ENCODE measurements at regions not wholly inside any gene's neighbourhood (a gene's known extent, or its start where the extent isn't known, plus 50 kb on each side); places are given as distances from the start of the nearest gene placed in this dataset.

- Mint-ChIP-seq H3K27ac (no peak overlapping the region), H3K4me1 (ENCODE audit: low read depth) (no peaks in the 10 kb centered on the region), H3K9me3 (no peaks in the 10 kb centered on the region), H3K27me3 (ENCODE audit: low read depth) (no peaks in the 10 kb centered on the region), H3K4me3 (no peak overlapping the region), H3K36me3 (ENCODE audit: low read depth) (no peaks in the 10 kb centered on the region)
- intact Hi-C loops (cut with micrococcal nuclease) = no loop called here
- DNase-seq = no peak
- CTCF ChIA-PET = no interaction called here
These were observed 113.4 kb upstream of the HMHB1 start for GRCh38 chr5:143698574-143698973.

GRCh38 chr5:143696921-143697320, 115.0 kb upstream of the HMHB1 start:
- intact Hi-C loops (cut with micrococcal nuclease) = no loop called here
- Mint-ChIP-seq H3K36me3 (ENCODE audit: low read depth) (no peaks in the 10 kb centered on the region), H3K27me3 (ENCODE audit: low read depth) (no peaks in the 10 kb centered on the region), H3K4me1 (ENCODE audit: low read depth) (peaks cover 4% of the 10 kb centered on the region), H3K9me3 (no peaks in the 10 kb centered on the region), H3K27ac (no peak overlapping the region), H3K4me3 (no peak overlapping the region)
- no peak for DNase-seq
- CTCF ChIA-PET = interaction anchor here (0.6 to 0.7 kb wide), 2 partner anchors 125 to 1580 kb away, joined by 4 to 5 read pairs; no protein-coding TSS in a partner anchor

- Mint-ChIP-seq H3K36me3 (ENCODE audit: low read depth) (no peaks in the 10 kb centered on the region), H3K27me3 (ENCODE audit: low read depth) (no peaks in the 10 kb centered on the region), H3K4me3 (no peak overlapping the region), H3K9me3 (no peaks in the 10 kb centered on the region), H3K4me1 (ENCODE audit: low read depth) (peaks cover 4% of the 10 kb centered on the region), H3K27ac (no peak overlapping the region)
- CTCF ChIA-PET = no interaction called here
- intact Hi-C loops (cut with micrococcal nuclease) = no loop called here
- no peak for DNase-seq
These were observed 116.0 kb upstream of the HMHB1 start for GRCh38 chr5:143695941-143696340.

- no peak overlapping the region for H3K4me3 Mint-ChIP-seq
- CTCF ChIA-PET = no interaction called here
- H3K36me3 Mint-ChIP-seq (ENCODE audit: low read depth) = no peaks in the 10 kb centered on the region
- H3K27ac Mint-ChIP-seq = no peak overlapping the region
- H3K9me3 Mint-ChIP-seq = peaks cover 4% of the 10 kb centered on the region
- DNase-seq = no peak
- peaks cover 4% of the 10 kb centered on the region for H3K4me1 Mint-ChIP-seq (ENCODE audit: low read depth)
- H3K27me3 Mint-ChIP-seq (ENCODE audit: low read depth) = peaks cover 4% of the 10 kb centered on the region
- intact Hi-C loops (cut with micrococcal nuclease) = no loop called here
These were observed 116.6 kb upstream of the HMHB1 start for GRCh38 chr5:143695244-143695864.

GRCh38 chr5:143694357-143694756, 117.6 kb upstream of the HMHB1 start:
- Mint-ChIP-seq H3K27ac (no peak overlapping the region), H3K36me3 (ENCODE audit: low read depth) (no peaks in the 10 kb centered on the region), H3K4me1 (ENCODE audit: low read depth) (peaks cover 4% of the 10 kb centered on the region), H3K27me3 (ENCODE audit: low read depth) (peaks cover 4% of the 10 kb centered on the region), H3K9me3 (peaks cover 10% of the 10 kb centered on the region), H3K4me3 (no peak overlapping the region)
- DNase-seq = no peak
- intact Hi-C loops (cut with micrococcal nuclease) = no loop called here
- CTCF ChIA-PET = no interaction called here

- intact Hi-C loops (cut with micrococcal nuclease) = no loop called here
- H3K36me3 Mint-ChIP-seq (ENCODE audit: low read depth) = no peaks in the 10 kb centered on the region
- H3K27ac Mint-ChIP-seq = no peak overlapping the region
- H3K27me3 Mint-ChIP-seq (ENCODE audit: low read depth) = peaks cover 4% of the 10 kb centered on the region
- peaks cover 4% of the 10 kb centered on the region for H3K4me1 Mint-ChIP-seq (ENCODE audit: low read depth)
- no peak for DNase-seq
- CTCF ChIA-PET = no interaction called here
- no peak overlapping the region for H3K4me3 Mint-ChIP-seq
- peaks cover 12% of the 10 kb centered on the region for H3K9me3 Mint-ChIP-seq
These were observed 118.2 kb upstream of the HMHB1 start for GRCh38 chr5:143693651-143694252.

- peaks cover 4% of the 10 kb centered on the region for H3K4me1 Mint-ChIP-seq (ENCODE audit: low read depth)
- H3K9me3 Mint-ChIP-seq = peaks cover 14% of the 10 kb centered on the region
- peaks cover 4% of the 10 kb centered on the region for H3K27me3 Mint-ChIP-seq (ENCODE audit: low read depth)
- H3K36me3 Mint-ChIP-seq (ENCODE audit: low read depth) = no peaks in the 10 kb centered on the region
- CTCF ChIA-PET = no interaction called here
- intact Hi-C loops (cut with micrococcal nuclease) = no loop called here
- H3K27ac Mint-ChIP-seq = no peak overlapping the region
- DNase-seq = no peak
- no peak overlapping the region for H3K4me3 Mint-ChIP-seq
These were observed 119.6 kb upstream of the HMHB1 start for GRCh38 chr5:143692342-143692741.

GRCh38 chr5:143691945-143692290, 120.0 kb upstream of the HMHB1 start:
- peaks cover 4% of the 10 kb centered on the region for H3K4me1 Mint-ChIP-seq (ENCODE audit: low read depth)
- H3K36me3 Mint-ChIP-seq (ENCODE audit: low read depth) = no peaks in the 10 kb centered on the region
- CTCF ChIA-PET = no interaction called here
- no peak overlapping the region for H3K4me3 Mint-ChIP-seq
- DNase-seq = no peak
- no peak overlapping the region for H3K27ac Mint-ChIP-seq
- H3K27me3 Mint-ChIP-seq (ENCODE audit: low read depth) = peaks cover 4% of the 10 kb centered on the region
- intact Hi-C loops (cut with micrococcal nuclease) = no loop called here
- H3K9me3 Mint-ChIP-seq = peaks cover 14% of the 10 kb centered on the region

- no peak overlapping the region for H3K27ac Mint-ChIP-seq
- H3K4me1 Mint-ChIP-seq (ENCODE audit: low read depth) = peaks cover 4% of the 10 kb centered on the region
- H3K36me3 Mint-ChIP-seq (ENCODE audit: low read depth) = no peaks in the 10 kb centered on the region
- no peak overlapping the region for H3K4me3 Mint-ChIP-seq
- peaks cover 14% of the 10 kb centered on the region for H3K9me3 Mint-ChIP-seq
- no peak for DNase-seq
- intact Hi-C loops (cut with micrococcal nuclease) = no loop called here
- peaks cover 4% of the 10 kb centered on the region for H3K27me3 Mint-ChIP-seq (ENCODE audit: low read depth)
- CTCF ChIA-PET = no interaction called here
These were observed 120.5 kb upstream of the HMHB1 start for GRCh38 chr5:143691287-143691944.

- DNase-seq = no peak
- no peak overlapping the region for H3K27ac Mint-ChIP-seq
- H3K9me3 Mint-ChIP-seq = peaks cover 14% of the 10 kb centered on the region
- H3K4me3 Mint-ChIP-seq = no peak overlapping the region
- CTCF ChIA-PET = no interaction called here
- intact Hi-C loops (cut with micrococcal nuclease) = no loop called here
- H3K27me3 Mint-ChIP-seq (ENCODE audit: low read depth) = peaks cover 4% of the 10 kb centered on the region
- H3K4me1 Mint-ChIP-seq (ENCODE audit: low read depth) = no peaks in the 10 kb centered on the region
- no peaks in the 10 kb centered on the region for H3K36me3 Mint-ChIP-seq (ENCODE audit: low read depth)
These were observed 124.4 kb upstream of the HMHB1 start for GRCh38 chr5:143687604-143688003.

GRCh38 chr5:143685246-143685815, 126.6 kb upstream of the HMHB1 start:
- Mint-ChIP-seq H3K27me3 (ENCODE audit: low read depth) (no peaks in the 10 kb centered on the region), H3K36me3 (ENCODE audit: low read depth) (no peaks in the 10 kb centered on the region), H3K4me3 (no peak overlapping the region), H3K4me1 (ENCODE audit: low read depth) (no peaks in the 10 kb centered on the region), H3K9me3 (peaks cover 10% of the 10 kb centered on the region), H3K27ac (no peak overlapping the region)
- DNase-seq = no peak
- CTCF ChIA-PET = no interaction called here
- intact Hi-C loops (cut with micrococcal nuclease) = no loop called here

GRCh38 chr5:143683459-143683858, 128.5 kb upstream of the HMHB1 start:
- peaks cover 15% of the 10 kb centered on the region for H3K4me1 Mint-ChIP-seq (ENCODE audit: low read depth)
- H3K9me3 Mint-ChIP-seq = no peaks in the 10 kb centered on the region
- DNase-seq = no peak
- H3K4me3 Mint-ChIP-seq = no peak overlapping the region
- CTCF ChIA-PET = no interaction called here
- no peak overlapping the region for H3K27ac Mint-ChIP-seq
- H3K27me3 Mint-ChIP-seq (ENCODE audit: low read depth) = no peaks in the 10 kb centered on the region
- intact Hi-C loops (cut with micrococcal nuclease) = no loop called here
- no peaks in the 10 kb centered on the region for H3K36me3 Mint-ChIP-seq (ENCODE audit: low read depth)

GRCh38 chr5:143682929-143683386, 129.0 kb upstream of the HMHB1 start:
- H3K4me3 Mint-ChIP-seq = no peak overlapping the region
- peaks cover 20% of the 10 kb centered on the region for H3K4me1 Mint-ChIP-seq (ENCODE audit: low read depth)
- H3K36me3 Mint-ChIP-seq (ENCODE audit: low read depth) = no peaks in the 10 kb centered on the region
- no peaks in the 10 kb centered on the region for H3K27me3 Mint-ChIP-seq (ENCODE audit: low read depth)
- H3K27ac Mint-ChIP-seq = no peak overlapping the region
- H3K9me3 Mint-ChIP-seq = no peaks in the 10 kb centered on the region
- intact Hi-C loops (cut with micrococcal nuclease) = no loop called here
- CTCF ChIA-PET = no interaction called here
- DNase-seq = no peak

All from activated naive CD4-positive, alpha-beta T cell treated with anti-CD3 and anti-CD28 coated beads for 36 hours (primary cell).